Heart right ventricle (tissue), 16 donors: ENCODE measurements at regions not wholly inside any gene's neighbourhood (a gene's known extent, or its start where the extent isn't known, plus 50 kb on each side); places are given as distances from the start of the nearest gene placed in this dataset.

Experiments used
- ATAC-seq, 8 donors: fragments of 200-7000 bp; cut with Tn5 transposase; one replicate each; pipeline ENCODE4 v1.9.1; 2020; ENCODE audit warnings: mild to moderate bottlenecking in 8 of 8, moderate library complexity in 8 of 8, moderate number of reproducible peaks in 1 of 8
- DNase-seq, 2 donors: peaks; one replicate each; pipeline ENCODE4 v3.0.0-alpha.2; 2020
- H3K27ac ChIP-seq, 10 donors: fragments of 200-600 bp; sonication (generic) in 2 of 10; one replicate each; pipeline versions ENCODE4 v1.5.0 to v1.8.0; 2020 to 2022; ENCODE audit warnings: mild to moderate bottlenecking in 3 of 10
- H3K27me3 ChIP-seq, 7 donors: fragments of 200-600 bp; one replicate each; pipeline ENCODE4 v1.8.0; 2021 to 2022; ENCODE audit warnings: mild to moderate bottlenecking in 2 of 7
- H3K36me3 ChIP-seq, 9 donors: fragments of 200-600 bp; sonication (generic) in 1 of 9; one replicate each; pipeline versions ENCODE4 v1.5.0 to v1.8.0; 2020 to 2022; ENCODE audit warnings: mild to moderate bottlenecking in 2 of 9
- H3K4me1 ChIP-seq, 9 donors: fragments of 200-600 bp; sonication (generic) in 1 of 9; one replicate each; pipeline versions ENCODE4 v1.5.0 to v1.8.0; 2020 to 2022; ENCODE audit warnings: mild to moderate bottlenecking in 4 of 9
- H3K4me3 ChIP-seq, 10 donors: fragments of 200-600 bp; sonication (generic) in 2 of 10; one replicate each; pipeline versions ENCODE4 v1.5.0 to v1.8.0; 2020 to 2022; ENCODE audit warnings: mild to moderate bottlenecking in 7 of 10, moderate library complexity in 2 of 10
- H3K9me3 ChIP-seq, 11 donors: fragments of 200-600 bp in 10 of 11; sonication (generic) in 2 of 11; one replicate each; pipeline versions ENCODE4 v1.5.0 to v1.8.0; 2013 to 2022; ENCODE audit warnings: mild to moderate bottlenecking in 2 of 11, control low read depth in 1 of 11, moderate library complexity in 1 of 11
- WGBS, 2 donors: extraction: QIAGEN DNeasy Blood & Tissue Kit; methylation state at CpG; one replicate each; pipeline ENCODE4 v1.1.7; 2013; ENCODE audit warnings: inconsistent platforms in 1 of 2; 5-methylcytosine and 5-hydroxymethylcytosine counted together
- intact Hi-C, 10 donors: fragments of 100-400 bp; cut with DNase I; formaldehyde crosslinking; loops; one replicate each; pipeline versions ENCODE4 v1.11.1 to v1.14.2; 2022
- TF ChIP-seq, protein P1 (sequence below), 9 donors: fragments of 200-600 bp; sonication (generic) in 2 of 9; IDR thresholded peaks; one replicate each; pipeline versions ENCODE4 v1.5.0 to v1.8.0; 2021 to 2022; ENCODE audit warnings: antibody characterized with exemption in 9 of 9, mild to moderate bottlenecking in 5 of 9, moderate library complexity in 1 of 9
- donor health status: Arrhythmogenic right ventricular cardiomyopathy.
- donor health status: ischemic (EF 13 %, LVEDD 7.1; RV severe dilation, severe dysfunction).
- donor health status: healthy with polysubstance abuse.
- donor health status: DM: no; HTN: yes; CAD: no.
- donor health status: DM: no; HTN: no; CAD: no.
- donor health status: ischemic (EF 25% LVEDD 6.9; RV normal size, moderate dysfunction).
- donor health status: ischemic (EF 25% LVEDD 5.7; RV mildly dilated, moderate dysfunction).
- donor health status: healthy.
- donor health status: DM: yes; HTN: yes; CAD: no.
- donor health status: Ischemic cardiomyopathy.
- donor health status: ischemic (EF 35%, LVEDD 5.7; RV mildly dilated, moderate dysfunction).
- donor health status: nonischemic (EF 11% LVEDD 7.7; RV severe dilation, severe dysfunction).
- donor health status: DM: yes; HTN: yes; CAD: no.
- donor health status: PGD.
- donor health status: ischemic (EF 29% LVEDD 5.4; RV normal size, mild dysfunction).
- donor health status: nonischemic (EF 23%, LVEDD 6.1; RV moderate dilation, normal function).

DNA sequence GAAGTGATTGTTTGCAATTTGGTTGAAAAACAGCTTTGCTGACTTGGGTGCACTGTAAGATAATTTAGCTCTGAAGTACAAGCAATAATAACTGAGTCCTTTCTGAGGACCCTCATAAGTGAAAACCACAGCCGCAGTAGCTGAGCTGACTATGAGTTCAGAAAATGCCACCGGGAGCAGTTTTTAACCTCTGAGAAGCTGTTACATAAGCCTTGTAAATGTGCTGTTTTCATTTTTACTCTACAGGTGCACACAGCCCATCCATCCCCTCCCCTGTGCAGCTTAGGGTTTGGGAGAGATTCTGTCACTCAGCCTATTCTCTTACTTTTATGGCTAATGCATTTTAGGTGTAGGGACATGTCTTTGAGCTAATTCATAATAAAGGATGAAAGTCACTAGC lies 255.5 kb upstream of the C11orf87 start:
- H3K27me3 ChIP-seq, result no peaks in the 10 kb centered on the region
- no peak for DNase-seq
- H3K9me3 ChIP-seq, result no peaks in the 10 kb centered on the region
- 87 to 93% methylated on average over 2 of the region's 2 CpGs for WGBS, 2 donors
- no peak overlapping the region for H3K4me3 ChIP-seq
- no peaks in the 10 kb centered on the region for H3K36me3 ChIP-seq
- no peak for ATAC-seq
- no peaks in the 10 kb centered on the region for H3K4me1 ChIP-seq
- TF ChIP-seq, protein P1, sequence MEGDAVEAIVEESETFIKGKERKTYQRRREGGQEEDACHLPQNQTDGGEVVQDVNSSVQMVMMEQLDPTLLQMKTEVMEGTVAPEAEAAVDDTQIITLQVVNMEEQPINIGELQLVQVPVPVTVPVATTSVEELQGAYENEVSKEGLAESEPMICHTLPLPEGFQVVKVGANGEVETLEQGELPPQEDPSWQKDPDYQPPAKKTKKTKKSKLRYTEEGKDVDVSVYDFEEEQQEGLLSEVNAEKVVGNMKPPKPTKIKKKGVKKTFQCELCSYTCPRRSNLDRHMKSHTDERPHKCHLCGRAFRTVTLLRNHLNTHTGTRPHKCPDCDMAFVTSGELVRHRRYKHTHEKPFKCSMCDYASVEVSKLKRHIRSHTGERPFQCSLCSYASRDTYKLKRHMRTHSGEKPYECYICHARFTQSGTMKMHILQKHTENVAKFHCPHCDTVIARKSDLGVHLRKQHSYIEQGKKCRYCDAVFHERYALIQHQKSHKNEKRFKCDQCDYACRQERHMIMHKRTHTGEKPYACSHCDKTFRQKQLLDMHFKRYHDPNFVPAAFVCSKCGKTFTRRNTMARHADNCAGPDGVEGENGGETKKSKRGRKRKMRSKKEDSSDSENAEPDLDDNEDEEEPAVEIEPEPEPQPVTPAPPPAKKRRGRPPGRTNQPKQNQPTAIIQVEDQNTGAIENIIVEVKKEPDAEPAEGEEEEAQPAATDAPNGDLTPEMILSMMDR (IDR thresholded peaks at IDR 0.05), result no peak
- intact Hi-C loops, result no loop called here
- no peak overlapping the region for H3K27ac ChIP-seq

DNA sequence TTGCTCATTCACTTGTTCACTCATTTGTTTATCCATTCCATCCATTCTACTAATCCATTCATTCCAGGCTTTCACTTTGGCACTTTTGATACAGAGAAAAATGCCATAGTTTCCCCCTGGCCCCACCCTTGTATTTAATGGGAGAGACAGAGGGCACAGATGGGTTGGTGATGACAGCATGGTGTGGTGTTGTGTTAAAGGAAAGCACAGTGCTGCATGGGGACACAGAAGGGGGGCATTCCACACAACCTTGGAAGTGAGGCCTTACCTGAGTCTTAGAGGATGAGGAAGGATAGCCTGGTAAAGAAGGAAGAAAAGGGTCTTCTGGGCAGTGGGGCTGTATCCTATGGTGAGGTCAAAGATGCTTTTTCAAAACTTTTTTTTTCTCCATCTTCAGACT lies 248.5 kb upstream of the C11orf87 start:
- Histone ChIP-seq H3K36me3 (no peaks in the 10 kb centered on the region), H3K27ac (no peak overlapping the region), H3K27me3 (no peaks in the 10 kb centered on the region), H3K4me1 (no peaks in the 10 kb centered on the region), H3K4me3 (no peak overlapping the region), H3K9me3 (no peaks in the 10 kb centered on the region)
- TF ChIP-seq, protein P1 (IDR thresholded peaks at IDR 0.05), result no peak
- intact Hi-C loops, result no loop called here
- DNase-seq (no peak), ATAC-seq (no peak)

DNA sequence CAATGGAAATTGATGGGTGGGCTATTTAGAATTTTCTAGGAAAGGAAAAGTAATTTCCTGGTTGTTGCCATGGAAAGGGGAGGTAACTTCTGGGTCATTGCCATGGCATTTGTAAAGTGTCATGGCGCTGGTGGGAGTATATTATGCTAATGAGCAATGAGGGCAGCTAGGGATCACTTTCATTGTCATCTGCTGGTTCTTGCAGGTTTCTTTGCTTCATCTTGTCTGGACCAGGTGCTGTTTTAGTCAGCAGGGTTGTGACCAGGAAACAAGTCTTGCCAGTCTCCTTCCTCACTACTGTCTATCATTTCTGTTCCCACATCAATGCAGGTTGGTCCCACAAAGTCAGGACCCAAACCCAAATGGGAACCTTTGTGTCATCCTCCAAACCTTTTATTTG lies 237.6 kb upstream of the C11orf87 start:
- TF ChIP-seq, protein P1 (IDR thresholded peaks at IDR 0.05), result no peak
- H3K4me3 ChIP-seq, result no peak overlapping the region
- H3K9me3 ChIP-seq, result peaks cover 0 to 12% (median 0%) of the 10 kb centered on the region in 11 donors
- H3K36me3 ChIP-seq, result no peaks in the 10 kb centered on the region
- intact Hi-C loops, result no loop called here
- H3K4me1 ChIP-seq, result no peaks in the 10 kb centered on the region
- H3K27ac ChIP-seq, result no peak overlapping the region
- WGBS, 2 donors, result 82 to 93% methylated on average over 1 of the region's 1 CpG
- ATAC-seq (no peak), DNase-seq (no peak)
- no peaks in the 10 kb centered on the region for H3K27me3 ChIP-seq

DNA sequence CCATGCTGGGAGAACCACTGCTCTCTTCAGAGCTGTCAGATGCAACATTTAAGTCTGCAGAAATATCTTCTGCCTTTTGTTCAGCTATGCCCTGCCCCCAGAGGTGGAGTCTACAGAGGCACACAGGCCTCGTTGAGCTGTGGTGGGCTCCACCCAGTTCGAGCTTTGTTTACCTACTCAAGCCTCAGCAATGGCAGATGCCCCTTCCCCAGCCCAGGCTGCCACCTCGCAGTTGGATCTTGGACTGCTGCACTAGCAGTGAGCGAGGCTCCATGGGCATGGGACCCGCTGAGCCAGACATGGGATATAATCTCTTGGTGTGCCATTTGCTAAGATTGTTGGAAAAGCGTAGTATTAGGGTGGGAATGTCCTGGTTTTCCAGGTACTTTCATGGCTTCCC lies 229.1 kb upstream of the C11orf87 start:
- DNase-seq (no peak), ATAC-seq (no peak)
- H3K36me3 ChIP-seq, result no peaks in the 10 kb centered on the region
- no peak overlapping the region for H3K4me3 ChIP-seq
- intact Hi-C loops, result no loop called here
- TF ChIP-seq, protein P1 (IDR thresholded peaks at IDR 0.05), result no peak
- H3K27ac ChIP-seq, result no peak overlapping the region
- no peaks in the 10 kb centered on the region for H3K4me1 ChIP-seq
- H3K9me3 ChIP-seq, result peaks cover 0 to 26% (median 2%) of the 10 kb centered on the region in 11 donors
- 84 to 87% methylated on average over 6 of the region's 6 CpGs for WGBS, 2 donors
- no peaks in the 10 kb centered on the region for H3K27me3 ChIP-seq

DNA sequence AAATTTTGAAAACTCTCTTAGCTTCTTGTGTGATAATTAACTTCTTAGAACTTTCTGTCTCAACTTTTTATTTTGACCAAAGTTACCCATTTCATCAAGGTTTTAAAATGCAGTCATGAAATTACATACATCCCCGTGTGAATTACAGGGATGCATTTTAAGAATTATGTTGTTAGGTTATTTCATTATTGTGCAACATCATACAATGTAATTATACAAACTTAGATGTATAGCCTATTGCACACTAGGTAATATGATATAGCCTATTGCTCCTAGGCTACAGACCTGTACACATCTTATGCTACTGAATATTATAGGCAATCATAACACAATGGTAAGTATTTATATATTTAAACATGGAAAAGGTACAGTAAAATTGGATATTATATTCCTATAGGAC lies 228.1 kb upstream of the C11orf87 start:
- no peak for DNase-seq
- Histone ChIP-seq H3K4me1 (no peaks in the 10 kb centered on the region), H3K27ac (no peak overlapping the region), H3K27me3 (no peaks in the 10 kb centered on the region), H3K4me3 (no peak overlapping the region), H3K9me3 (peaks cover 0 to 24% (median 2%) of the 10 kb centered on the region in 11 donors), H3K36me3 (no peaks in the 10 kb centered on the region)
- TF ChIP-seq, protein P1 (IDR thresholded peaks at IDR 0.05), result no peak
- 78 to 84% methylated on average over 1 of the region's 1 CpG for WGBS, 2 donors
- ATAC-seq, result no peak
- intact Hi-C loops, result no loop called here
